Fibroblast of skin of right quadriceps (primary cell): ENCODE measurements at regions not wholly inside any gene's neighbourhood (a gene's known extent, or its start where the extent isn't known, plus 50 kb on each side); places are given as distances from the start of the nearest gene placed in this dataset.
"Not testable (repeated sequence)": the region's sequence is repeated elsewhere in the genome, so short reads cannot be mapped to it uniquely, and the experiment has no call there.

ENCODE experiments used
- DNase-seq: peaks from one replicate; pipeline ENCODE4 v3.0.0-alpha.2; 2013

GRCh38 chr2:144003460-144004075, 516.4 kb downstream of the ZEB2 start:
- DNase-seq: no peak

GRCh38 chr2:143996974-143997373, 522.9 kb downstream of the ZEB2 start:
- no peak for DNase-seq

GRCh38 chr2:143994961-143995360, 525.0 kb downstream of the ZEB2 start:
- DNase-seq: no peak

- DNase-seq: not testable (repeated sequence)
Observed at GRCh38 chr2:143991596-143991995, 528.3 kb downstream of the ZEB2 start.

GRCh38 chr2:143988082-143988481, 531.8 kb downstream of the ZEB2 start:
- DNase-seq: no peak

GRCh38 chr2:143981428-143981827, 538.5 kb downstream of the ZEB2 start:
- no peak for DNase-seq

- no peak for DNase-seq
Observed at GRCh38 chr2:143977356-143977755, 542.6 kb downstream of the ZEB2 start.

- no peak for DNase-seq
Observed at GRCh38 chr2:143975216-143975615, 544.7 kb downstream of the ZEB2 start.

GRCh38 chr2:143974262-143974661, 545.7 kb downstream of the ZEB2 start:
- peak; percentile 55 for DNase-seq

- DNase-seq: no peak
Observed at GRCh38 chr2:143968860-143969259, 551.1 kb downstream of the ZEB2 start.

- no peak for DNase-seq
Observed at GRCh38 chr2:143968360-143968759, 551.6 kb downstream of the ZEB2 start.

GRCh38 chr2:143965493-143966164, 554.3 kb downstream of the ZEB2 start:
- no peak for DNase-seq

- DNase-seq: no peak
Observed at GRCh38 chr2:143964891-143965290, 555.0 kb downstream of the ZEB2 start.

GRCh38 chr2:143960177-143960576, 559.7 kb downstream of the ZEB2 start:
- DNase-seq: no peak

GRCh38 chr2:143957321-143957720, 562.6 kb downstream of the ZEB2 start:
- DNase-seq: no peak

GRCh38 chr2:143955401-143956065, 564.4 kb downstream of the ZEB2 start:
- DNase-seq: peak; percentile 88

- no peak for DNase-seq
Observed at GRCh38 chr2:143954844-143955243, 565.1 kb downstream of the ZEB2 start.

GRCh38 chr2:143954186-143954585, 565.7 kb downstream of the ZEB2 start:
- peak; percentile 47 for DNase-seq

- DNase-seq: no peak
Observed at GRCh38 chr2:143953451-143954030, 566.4 kb downstream of the ZEB2 start.

GRCh38 chr2:143952536-143952935, 567.4 kb downstream of the ZEB2 start:
- DNase-seq: no peak

- DNase-seq: no peak
Observed at GRCh38 chr2:143950704-143951103, 569.2 kb downstream of the ZEB2 start.

- DNase-seq: peak; percentile 36
Observed at GRCh38 chr2:143949121-143949848, 570.6 kb downstream of the ZEB2 start.

GRCh38 chr2:143948710-143949109, 571.2 kb downstream of the ZEB2 start:
- no peak for DNase-seq
